PC-3 (cell line): ENCODE measurements at regions not wholly inside any gene's neighbourhood (a gene's known extent, or its start where the extent isn't known, plus 50 kb on each side); places are given as distances from the start of the nearest gene placed in this dataset.

Experiments used
- EZH2 ChIP-seq: fragments of 300-600 bp; sonication (generic); IDR thresholded peaks from one replicate; pipeline ENCODE4 v1.6.1; 2017; ENCODE audit warnings: antibody characterized with exemption, mild to moderate bottlenecking, low read length; ENCODE audit not compliant: unreplicated experiment
- EZH2phosphoT487 ChIP-seq: fragments of 300-600 bp; sonication (generic); IDR thresholded peaks from 2 replicates; pipeline ENCODE4 v1.6.1; 2018; ENCODE audit warnings: mild to moderate bottlenecking, antibody characterized with exemption, low read length, borderline replicate concordance
- TF ChIP-seq, protein P1 (sequence below): fragments of 300-600 bp; sonication (generic); conservative IDR thresholded peaks from 2 replicates; pipeline ENCODE4 v1.5.1; 2017; ENCODE audit warnings: antibody characterized with exemption, low read depth, mild to moderate bottlenecking, low read length

DNA sequence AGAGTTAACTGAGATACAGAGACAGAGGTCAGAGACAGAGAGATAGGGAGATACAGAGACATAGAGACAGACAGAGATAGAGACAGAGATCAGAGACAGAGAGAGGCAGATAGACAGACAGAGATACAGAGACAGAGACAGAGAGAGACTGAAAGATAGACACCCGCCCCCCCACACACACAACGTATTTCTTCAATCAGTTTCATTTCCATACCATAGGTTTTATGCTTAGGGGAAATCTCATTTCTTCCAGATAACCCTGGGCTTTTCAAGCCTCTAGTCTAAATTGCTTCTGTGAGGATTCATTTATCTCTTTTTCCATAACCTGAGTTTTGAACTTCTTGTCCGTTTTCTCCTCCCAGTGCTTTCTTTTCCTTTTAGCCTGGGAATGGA, 94.6 kb downstream of the CD8B2 start:
- TF ChIP-seq, protein P1, sequence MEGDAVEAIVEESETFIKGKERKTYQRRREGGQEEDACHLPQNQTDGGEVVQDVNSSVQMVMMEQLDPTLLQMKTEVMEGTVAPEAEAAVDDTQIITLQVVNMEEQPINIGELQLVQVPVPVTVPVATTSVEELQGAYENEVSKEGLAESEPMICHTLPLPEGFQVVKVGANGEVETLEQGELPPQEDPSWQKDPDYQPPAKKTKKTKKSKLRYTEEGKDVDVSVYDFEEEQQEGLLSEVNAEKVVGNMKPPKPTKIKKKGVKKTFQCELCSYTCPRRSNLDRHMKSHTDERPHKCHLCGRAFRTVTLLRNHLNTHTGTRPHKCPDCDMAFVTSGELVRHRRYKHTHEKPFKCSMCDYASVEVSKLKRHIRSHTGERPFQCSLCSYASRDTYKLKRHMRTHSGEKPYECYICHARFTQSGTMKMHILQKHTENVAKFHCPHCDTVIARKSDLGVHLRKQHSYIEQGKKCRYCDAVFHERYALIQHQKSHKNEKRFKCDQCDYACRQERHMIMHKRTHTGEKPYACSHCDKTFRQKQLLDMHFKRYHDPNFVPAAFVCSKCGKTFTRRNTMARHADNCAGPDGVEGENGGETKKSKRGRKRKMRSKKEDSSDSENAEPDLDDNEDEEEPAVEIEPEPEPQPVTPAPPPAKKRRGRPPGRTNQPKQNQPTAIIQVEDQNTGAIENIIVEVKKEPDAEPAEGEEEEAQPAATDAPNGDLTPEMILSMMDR, result no peak
- no peak for TF ChIP-seq EZH2
- no peak for TF ChIP-seq EZH2phosphoT487
